ENCODE measurements at regions not wholly inside any gene's neighbourhood (a gene's known extent, or its start where the extent isn't known, plus 50 kb on each side); places are given as distances from the start of the nearest gene placed in this dataset.

DNA sequence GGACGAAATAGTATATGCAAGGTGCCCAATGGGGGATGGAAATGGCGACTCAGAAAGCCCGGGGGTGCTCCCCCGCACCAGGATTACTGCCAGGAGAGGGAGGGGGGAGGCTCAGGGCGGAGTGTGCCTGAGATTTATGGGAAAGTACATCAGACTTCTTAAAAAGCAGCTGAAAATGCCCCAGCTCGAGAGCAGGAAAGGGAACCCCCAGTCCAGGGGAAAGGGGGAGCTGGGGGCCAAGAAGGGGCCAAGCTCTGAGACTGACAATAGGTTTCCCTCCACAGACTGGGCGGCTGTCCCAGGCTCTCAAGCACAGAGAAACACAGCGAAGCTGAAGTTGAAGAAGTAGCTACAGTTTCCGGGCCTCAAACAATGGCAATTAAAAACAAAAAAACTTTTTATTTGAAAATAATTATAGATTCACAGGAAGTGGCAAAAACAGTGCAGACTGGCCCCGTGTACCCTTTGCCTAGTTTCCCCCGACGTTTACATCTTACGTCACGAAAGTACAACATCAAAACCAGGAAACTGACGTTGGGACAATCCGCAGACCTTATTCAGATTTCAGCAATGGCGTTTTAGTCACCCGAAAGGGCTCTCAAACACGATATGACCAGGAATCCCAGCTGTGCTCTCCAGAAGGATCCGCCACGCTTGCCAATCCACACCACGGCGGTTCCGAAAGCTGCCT lies 83.9 kb upstream of the FGFR2 start:
- H3K27ac ChIP-seq: no peak overlapping the region
- H3K27me3 ChIP-seq: no peaks in the 10 kb centered on the region
- peaks cover 0 to 7% of the 10 kb centered on the region in 2 donors for H3K9me3 ChIP-seq
- TF ChIP-seq, protein P1, sequence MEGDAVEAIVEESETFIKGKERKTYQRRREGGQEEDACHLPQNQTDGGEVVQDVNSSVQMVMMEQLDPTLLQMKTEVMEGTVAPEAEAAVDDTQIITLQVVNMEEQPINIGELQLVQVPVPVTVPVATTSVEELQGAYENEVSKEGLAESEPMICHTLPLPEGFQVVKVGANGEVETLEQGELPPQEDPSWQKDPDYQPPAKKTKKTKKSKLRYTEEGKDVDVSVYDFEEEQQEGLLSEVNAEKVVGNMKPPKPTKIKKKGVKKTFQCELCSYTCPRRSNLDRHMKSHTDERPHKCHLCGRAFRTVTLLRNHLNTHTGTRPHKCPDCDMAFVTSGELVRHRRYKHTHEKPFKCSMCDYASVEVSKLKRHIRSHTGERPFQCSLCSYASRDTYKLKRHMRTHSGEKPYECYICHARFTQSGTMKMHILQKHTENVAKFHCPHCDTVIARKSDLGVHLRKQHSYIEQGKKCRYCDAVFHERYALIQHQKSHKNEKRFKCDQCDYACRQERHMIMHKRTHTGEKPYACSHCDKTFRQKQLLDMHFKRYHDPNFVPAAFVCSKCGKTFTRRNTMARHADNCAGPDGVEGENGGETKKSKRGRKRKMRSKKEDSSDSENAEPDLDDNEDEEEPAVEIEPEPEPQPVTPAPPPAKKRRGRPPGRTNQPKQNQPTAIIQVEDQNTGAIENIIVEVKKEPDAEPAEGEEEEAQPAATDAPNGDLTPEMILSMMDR (IDR thresholded peaks at IDR 0.05): no peak
- no peaks in the 10 kb centered on the region for H3K4me1 ChIP-seq
- H3K36me3 ChIP-seq: no peaks in the 10 kb centered on the region
- no peak for DNase-seq (ENCODE audit: low spot score)
- no peak overlapping the region for H3K4me3 ChIP-seq

DNA sequence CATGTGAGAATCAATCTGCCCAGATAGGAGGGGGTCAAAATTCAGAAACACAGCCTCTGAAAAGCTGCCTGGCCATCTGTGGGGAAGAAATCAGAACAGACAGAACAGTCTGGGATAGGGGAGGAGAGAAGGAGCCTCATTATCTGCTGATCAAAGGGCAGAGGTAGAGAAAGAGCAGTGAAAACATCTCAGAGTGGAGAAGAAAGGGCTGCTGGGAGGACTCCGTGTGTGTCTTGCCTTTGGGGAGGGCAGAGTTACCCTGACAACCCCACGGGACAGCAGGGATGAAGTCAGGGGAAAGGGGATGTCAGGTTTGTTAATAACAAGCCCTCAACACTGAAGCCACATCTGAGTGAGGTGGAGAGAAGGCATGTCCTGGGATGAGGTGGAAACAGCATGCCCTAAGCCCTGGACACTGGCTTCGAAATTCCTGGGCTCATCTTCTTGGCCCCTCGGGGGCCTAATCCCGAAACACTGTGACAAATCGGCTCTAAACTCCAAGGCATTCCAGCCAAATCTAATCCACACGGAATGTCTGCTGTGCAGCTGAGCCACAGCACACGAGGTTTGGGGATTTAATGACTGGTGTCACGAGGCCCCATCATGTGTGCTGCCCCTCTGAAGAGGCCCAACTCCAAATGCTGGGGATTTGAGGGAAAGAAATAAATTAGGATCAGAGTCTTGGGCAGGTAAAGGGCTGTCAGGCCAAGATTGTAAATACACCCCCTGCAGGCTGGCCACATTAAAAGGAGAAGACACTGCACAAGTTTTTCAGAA lies 82.8 kb upstream of the FGFR2 start:
- TF ChIP-seq, protein P1 (IDR thresholded peaks at IDR 0.05): no peak
- no peaks in the 10 kb centered on the region for H3K27me3 ChIP-seq
- no peak for DNase-seq (ENCODE audit: low spot score)
- H3K27ac ChIP-seq: no peak overlapping the region
- H3K9me3 ChIP-seq: peaks cover 0 to 7% of the 10 kb centered on the region in 2 donors
- no peaks in the 10 kb centered on the region for H3K36me3 ChIP-seq
- H3K4me3 ChIP-seq: no peak overlapping the region
- H3K4me1 ChIP-seq: no peaks in the 10 kb centered on the region

DNA sequence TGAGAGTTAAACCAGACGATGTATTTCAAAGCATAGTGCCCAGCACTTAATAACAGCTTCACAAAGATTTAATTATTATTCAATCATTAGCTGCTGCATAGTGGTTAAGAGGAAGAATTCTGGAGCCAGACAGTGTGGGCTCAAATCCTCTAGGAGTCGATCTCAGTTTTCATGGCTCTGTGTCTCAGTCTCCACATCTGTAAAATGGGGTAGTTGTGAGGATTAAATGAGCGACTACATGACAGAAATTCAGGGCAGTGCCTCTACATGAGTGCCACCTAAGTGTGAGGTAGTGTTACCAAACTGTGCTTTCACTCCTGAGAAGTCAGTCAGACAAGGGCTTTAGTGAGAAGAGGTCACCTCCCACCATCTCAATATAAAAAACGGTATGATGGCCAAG lies 81.7 kb upstream of the FGFR2 start:
- H3K9me3 ChIP-seq: peaks cover 0 to 7% of the 10 kb centered on the region in 2 donors
- H3K27ac ChIP-seq: no peak overlapping the region
- DNase-seq (ENCODE audit: low spot score): no peak
- H3K4me1 ChIP-seq: no peaks in the 10 kb centered on the region
- H3K4me3 ChIP-seq: no peak overlapping the region
- TF ChIP-seq, protein P1 (IDR thresholded peaks at IDR 0.05): no peak
- H3K27me3 ChIP-seq: no peaks in the 10 kb centered on the region
- H3K36me3 ChIP-seq: no peaks in the 10 kb centered on the region

DNA sequence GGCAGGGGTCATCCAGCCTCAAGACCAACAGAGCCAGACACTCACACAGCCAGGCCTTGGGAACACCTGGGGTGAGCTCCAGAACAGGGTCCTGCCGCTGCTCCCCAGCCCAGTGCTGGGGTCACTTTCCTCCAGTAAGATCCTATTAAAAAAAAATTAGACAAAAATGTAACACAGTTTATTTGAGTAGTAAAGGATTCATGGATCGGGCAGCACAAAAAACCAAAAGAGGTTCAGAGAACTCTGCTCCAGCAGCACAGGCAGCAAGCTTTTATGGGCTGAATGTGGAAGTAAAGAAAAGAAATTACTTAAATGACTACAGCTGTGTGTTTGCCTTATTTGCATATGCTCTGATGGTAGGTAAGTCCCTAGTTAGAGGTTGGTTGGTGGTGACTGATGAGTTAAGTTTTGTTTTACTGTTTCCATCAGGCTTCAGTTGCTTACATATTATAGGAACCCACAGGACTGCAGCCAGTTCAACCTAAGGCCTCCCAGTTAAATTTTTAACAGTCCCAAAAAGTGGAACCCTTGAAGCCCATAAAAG lies 80.5 kb upstream of the FGFR2 start:
- Histone ChIP-seq H3K36me3 (no peaks in the 10 kb centered on the region), H3K4me1 (no peaks in the 10 kb centered on the region), H3K27ac (no peak overlapping the region), H3K9me3 (peaks cover 0 to 7% of the 10 kb centered on the region in 2 donors), H3K27me3 (no peaks in the 10 kb centered on the region), H3K4me3 (no peak overlapping the region)
- TF ChIP-seq, protein P1 (IDR thresholded peaks at IDR 0.05): no peak
- no peak for DNase-seq (ENCODE audit: low spot score)

DNA sequence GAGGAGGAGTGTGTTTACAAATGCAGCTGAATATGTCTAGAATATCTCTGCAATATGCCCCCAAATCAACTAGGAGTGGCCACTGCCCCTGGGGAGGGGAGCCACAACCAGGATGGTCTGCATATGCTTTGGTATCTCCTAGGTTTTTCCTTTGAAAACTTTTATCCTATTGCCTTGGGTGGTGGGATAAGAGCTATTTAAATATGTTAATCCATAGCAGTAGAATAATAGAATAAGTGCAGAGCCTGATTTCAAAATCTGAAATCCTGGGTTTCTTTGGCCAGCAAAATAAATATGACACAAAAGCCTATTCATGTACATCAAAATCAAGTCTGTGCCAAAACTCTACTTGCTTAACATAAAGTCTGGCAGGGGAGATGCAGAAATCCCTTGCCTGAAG lies 79.6 kb upstream of the FGFR2 start:
- Histone ChIP-seq H3K27me3 (no peaks in the 10 kb centered on the region), H3K36me3 (no peaks in the 10 kb centered on the region), H3K27ac (no peak overlapping the region), H3K9me3 (peaks cover 0 to 7% of the 10 kb centered on the region in 2 donors), H3K4me3 (no peak overlapping the region), H3K4me1 (no peaks in the 10 kb centered on the region)
- DNase-seq (ENCODE audit: low spot score): no peak
- TF ChIP-seq, protein P1 (IDR thresholded peaks at IDR 0.05): no peak

Data from right atrium auricular region (tissue), 2 donors.